Astrocyte of the cerebellum (primary cell): ENCODE measurements at regions not wholly inside any gene's neighbourhood (a gene's known extent, or its start where the extent isn't known, plus 50 kb on each side); places are given as distances from the start of the nearest gene placed in this dataset.

Experiments used
- DNase-seq: peaks from one replicate; pipeline ENCODE4 v3.0.0-alpha.2; 2011; ENCODE audit warnings: low read depth
- H3K4me3 ChIP-seq: 2 replicates; pipeline ENCODE4 v1.5.1; 2011; ENCODE audit warnings: mild to moderate bottlenecking, low read depth, low read length, moderate library complexity
- CTCF ChIP-seq: IDR thresholded peaks from 2 replicates; pipeline ENCODE4 v1.5.1; 2012; ENCODE audit warnings: low read length, low read depth, moderate library complexity, mild to moderate bottlenecking; ENCODE audit errors: missing control alignments
- in situ Hi-C: cut with HindIII; loops from 2 replicates; pipeline ENCODE4 v1.10.0; 2017; ENCODE audit warnings: low sequenced_read_pairs

GRCh38 chr10:8902926-8903325 is 848.4 kb downstream of the GATA3 start:
- DNase-seq = no peak
- TF ChIP-seq CTCF = no peak
- in situ Hi-C loops = no loop called here
- no peak overlapping the region for H3K4me3 ChIP-seq

DNA sequence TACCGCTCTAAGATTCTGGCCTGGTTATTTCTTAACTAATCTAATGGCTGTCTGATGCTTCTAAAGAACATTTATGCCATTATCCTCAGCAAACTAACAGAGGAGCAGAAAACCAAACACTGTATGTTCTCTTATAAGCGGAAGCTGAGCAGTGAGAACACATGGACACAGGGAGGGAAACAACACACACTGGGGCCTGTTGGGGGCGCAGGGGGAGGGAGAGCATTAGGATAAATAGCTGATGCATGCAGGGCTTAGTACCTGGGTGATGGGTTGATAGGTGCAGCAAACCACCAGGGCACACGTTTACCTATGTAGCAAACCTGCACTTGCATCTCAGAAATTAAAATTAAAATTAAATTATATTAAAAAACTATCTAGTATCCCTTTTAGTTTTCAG is 853.5 kb downstream of the GATA3 start:
- TF ChIP-seq CTCF = no peak
- no peak overlapping the region for H3K4me3 ChIP-seq
- in situ Hi-C loops = no loop called here
- no peak for DNase-seq

- no peak for DNase-seq
- no peak for TF ChIP-seq CTCF
- H3K4me3 ChIP-seq = no peak overlapping the region
- in situ Hi-C loops = no loop called here
Measured at GRCh38 chr10:8910314-8910713, 855.8 kb downstream of the GATA3 start.

- in situ Hi-C loops = no loop called here
- DNase-seq = no peak
- H3K4me3 ChIP-seq = no peak overlapping the region
- TF ChIP-seq CTCF = no peak
Measured at GRCh38 chr10:8911032-8911431, 856.5 kb downstream of the GATA3 start.

- TF ChIP-seq CTCF = no peak
- no peak overlapping the region for H3K4me3 ChIP-seq
- in situ Hi-C loops = no loop called here
- no peak for DNase-seq
Measured at GRCh38 chr10:8912108-8912507, 857.6 kb downstream of the GATA3 start.

DNA sequence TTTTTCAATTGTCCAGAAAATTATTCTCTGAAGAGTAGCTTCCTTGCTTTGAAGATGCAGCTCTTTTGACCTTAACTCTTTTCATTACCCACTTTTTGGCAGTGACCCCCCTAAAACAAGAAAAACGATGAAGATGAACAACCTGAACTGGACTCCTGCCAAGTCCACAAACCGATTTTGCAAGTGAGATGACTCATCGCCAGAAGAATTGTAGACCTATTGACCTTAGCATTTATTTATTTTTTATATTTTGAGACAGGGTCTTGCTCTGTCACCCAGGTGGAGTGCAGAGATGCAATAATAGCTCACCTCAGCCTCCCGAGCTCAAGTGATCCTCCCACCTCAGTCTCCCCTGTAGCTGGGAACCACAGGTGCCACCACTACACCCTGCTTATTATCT is 859.2 kb downstream of the GATA3 start:
- in situ Hi-C loops = no loop called here
- H3K4me3 ChIP-seq = no peak overlapping the region
- no peak for DNase-seq
- no peak for TF ChIP-seq CTCF

DNA sequence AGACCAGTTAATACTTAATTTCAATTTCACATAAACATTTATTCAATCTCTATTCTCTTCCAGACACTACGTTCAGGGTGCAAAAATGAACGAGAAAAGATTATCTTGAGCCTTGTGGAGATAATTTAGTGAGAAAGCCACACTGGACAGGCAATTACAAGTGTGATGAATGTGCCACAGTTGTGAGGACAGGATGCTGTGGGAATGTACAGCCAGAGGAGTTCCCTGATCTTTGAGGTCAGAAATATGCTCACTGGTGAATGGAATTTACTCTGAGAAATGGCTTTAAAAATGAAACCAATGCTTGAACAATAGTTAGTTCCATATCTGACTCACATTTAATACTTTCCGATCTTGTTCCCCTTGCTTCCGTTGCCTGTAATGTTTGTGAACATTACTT is 864.8 kb downstream of the GATA3 start:
- TF ChIP-seq CTCF = no peak
- H3K4me3 ChIP-seq = no peak overlapping the region
- no peak for DNase-seq
- in situ Hi-C loops = no loop called here
